ENCODE measurements at regions not wholly inside any gene's neighbourhood (a gene's known extent, or its start where the extent isn't known, plus 50 kb on each side); places are given as distances from the start of the nearest gene placed in this dataset.

- Histone ChIP-seq H3K4me3 (ENCODE audit: low read depth, low read length) (no peak overlapping the region), H3K27me3 (ENCODE audit: control insufficient read depth, insufficient read depth, low read length) (no peaks in the 10 kb centered on the region), H3K36me3 (ENCODE audit: control insufficient read depth, insufficient read depth, low read length) (no peaks in the 10 kb centered on the region)
- TF ChIP-seq CTCF (IDR thresholded peaks at IDR 0.05; ENCODE audit: insufficient read depth, low read length, severe bottlenecking): no peak
- DNase-seq (ENCODE audit: low read depth) (no peak), FAIRE-seq (no peak)
Measured at GRCh38 chr16:64364894-64365293, 757.0 kb downstream of the CDH11 start.

- no peaks in the 10 kb centered on the region for H3K36me3 ChIP-seq (ENCODE audit: control insufficient read depth, insufficient read depth, low read length)
- TF ChIP-seq CTCF (IDR thresholded peaks at IDR 0.05; ENCODE audit: insufficient read depth, low read length, severe bottlenecking): no peak
- no peaks in the 10 kb centered on the region for H3K27me3 ChIP-seq (ENCODE audit: control insufficient read depth, insufficient read depth, low read length)
- no peak overlapping the region for H3K4me3 ChIP-seq (ENCODE audit: low read depth, low read length)
- DNase-seq (ENCODE audit: low read depth) (no peak), FAIRE-seq (no peak)
Measured at GRCh38 chr16:64364416-64364815, 757.4 kb downstream of the CDH11 start.

- TF ChIP-seq CTCF (IDR thresholded peaks at IDR 0.05; ENCODE audit: insufficient read depth, low read length, severe bottlenecking): no peak
- FAIRE-seq (no peak), DNase-seq (ENCODE audit: low read depth) (no peak)
- Histone ChIP-seq H3K36me3 (ENCODE audit: control insufficient read depth, insufficient read depth, low read length) (no peaks in the 10 kb centered on the region), H3K4me3 (ENCODE audit: low read depth, low read length) (no peak overlapping the region), H3K27me3 (ENCODE audit: control insufficient read depth, insufficient read depth, low read length) (no peaks in the 10 kb centered on the region)
Measured at GRCh38 chr16:64364016-64364415, 757.8 kb downstream of the CDH11 start.

GRCh38 chr16:64363039-64363438, 758.8 kb downstream of the CDH11 start:
- Histone ChIP-seq H3K27me3 (ENCODE audit: control insufficient read depth, insufficient read depth, low read length) (no peaks in the 10 kb centered on the region), H3K4me3 (ENCODE audit: low read depth, low read length) (no peak overlapping the region), H3K36me3 (ENCODE audit: control insufficient read depth, insufficient read depth, low read length) (no peaks in the 10 kb centered on the region)
- DNase-seq (ENCODE audit: low read depth) (no peak), FAIRE-seq (no peak)
- TF ChIP-seq CTCF (IDR thresholded peaks at IDR 0.05; ENCODE audit: insufficient read depth, low read length, severe bottlenecking): no peak

- no peak for TF ChIP-seq CTCF (IDR thresholded peaks at IDR 0.05; ENCODE audit: insufficient read depth, low read length, severe bottlenecking)
- no peak overlapping the region for H3K4me3 ChIP-seq (ENCODE audit: low read depth, low read length)
- DNase-seq (ENCODE audit: low read depth) (peak; percentile 64), FAIRE-seq (no peak)
- no peaks in the 10 kb centered on the region for H3K36me3 ChIP-seq (ENCODE audit: control insufficient read depth, insufficient read depth, low read length)
- H3K27me3 ChIP-seq (ENCODE audit: control insufficient read depth, insufficient read depth, low read length): no peaks in the 10 kb centered on the region
Measured at GRCh38 chr16:64362193-64362592, 759.7 kb downstream of the CDH11 start.

GRCh38 chr16:64361753-64362152, 760.1 kb downstream of the CDH11 start:
- no peak for TF ChIP-seq CTCF (IDR thresholded peaks at IDR 0.05; ENCODE audit: insufficient read depth, low read length, severe bottlenecking)
- DNase-seq (ENCODE audit: low read depth): no peak
- Histone ChIP-seq H3K4me3 (ENCODE audit: low read depth, low read length) (no peak overlapping the region), H3K36me3 (ENCODE audit: control insufficient read depth, insufficient read depth, low read length) (no peaks in the 10 kb centered on the region), H3K27me3 (ENCODE audit: control insufficient read depth, insufficient read depth, low read length) (no peaks in the 10 kb centered on the region)
- no peak for FAIRE-seq

Data from bronchial epithelial cell (primary cell).